IMR-90 (cell line): ENCODE measurements at regions not wholly inside any gene's neighbourhood (a gene's known extent, or its start where the extent isn't known, plus 50 kb on each side); places are given as distances from the start of the nearest gene placed in this dataset.

Source experiments
- ATAC-seq: fragments of 200-7000 bp; cut with Tn5 transposase; 2 replicates; pipeline ENCODE4 v1.9.1; 2020; ENCODE audit warnings: low read depth, mild to moderate bottlenecking, moderate library complexity
- BruUV-seq: library from RNA; stranded (reverse); fragments of 400-500 nt; replicated peaks from 2 replicates; lab custom pipeline; 2021; lab: Mats Ljungman, UMichigan
- CTCF ChIA-PET: fragments of 300-600 bp; formaldehyde crosslinking; extraction: SDS; loops from one replicate; lab custom pipeline; 2021; ENCODE audit warnings: antibody characterized with exemption; lab: Yijun Ruan, JAX
- POLR2A ChIA-PET: fragments of 300-600 bp; sonication (Branson Sonifier 250); formaldehyde crosslinking; loops from one replicate; lab custom pipeline; 2022; ENCODE audit warnings: antibody characterized with exemption; ENCODE audit not compliant: unreplicated experiment; lab: Charles Lee
- DNase-seq: peaks from one replicate; pipeline ENCODE4 v3.0.0; 2013
- H2AFZ ChIP-seq: replicated peaks from 2 replicates; pipeline ENCODE3; 2013; ENCODE audit warnings: low read length, mild to moderate bottlenecking; ENCODE audit not compliant: poor library complexity
- H2AK5ac ChIP-seq: 2 replicates; pipeline ENCODE4 v1.6.1; 2013; ENCODE audit warnings: low read depth, low read length, inconsistent platforms
- H2AK9ac ChIP-seq: replicated peaks from 2 replicates; pipeline ENCODE3; 2013; ENCODE audit warnings: mild to moderate bottlenecking, low read depth, low read length, moderate library complexity; ENCODE audit not compliant: poor library complexity
- H2BK120ac ChIP-seq: 2 replicates; pipeline ENCODE4 v1.6.1; 2013; ENCODE audit warnings: low read depth, low read length, inconsistent platforms
- H2BK15ac ChIP-seq: 3 replicates; pipeline ENCODE4 v1.6.1; 2013; ENCODE audit warnings: low read depth, low read length, inconsistent platforms
- H2BK20ac ChIP-seq: 2 replicates; pipeline ENCODE4 v1.6.1; 2013; ENCODE audit warnings: low read depth, mild to moderate bottlenecking, inconsistent platforms, low read length, moderate library complexity
- H2BK5ac ChIP-seq: 2 replicates; pipeline ENCODE4 v1.6.1; 2013; ENCODE audit warnings: mild to moderate bottlenecking, low read depth, low read length, inconsistent platforms; ENCODE audit not compliant: poor library complexity, severe bottlenecking
- H3K14ac ChIP-seq: replicated peaks from 2 replicates; pipeline ENCODE4 v1.6.1; 2013; ENCODE audit warnings: low read depth, low read length, inconsistent platforms
- H3K18ac ChIP-seq: 2 replicates; pipeline ENCODE4 v1.6.1; 2013; ENCODE audit warnings: low read depth, low read length, control low read depth
- H3K23ac ChIP-seq: 2 replicates; pipeline ENCODE4 v1.6.1; 2013; ENCODE audit warnings: low read depth, low read length, inconsistent platforms
- H3K27ac ChIP-seq: 2 replicates; pipeline ENCODE4 v1.5.1; 2013; ENCODE audit warnings: mild to moderate bottlenecking, control low read depth, low read length; ENCODE audit not compliant: insufficient read depth
- H3K27me3 ChIP-seq: 2 replicates; pipeline ENCODE4 v1.6.1; 2013; ENCODE audit warnings: low read length; ENCODE audit not compliant: control insufficient read depth, insufficient read depth
- H3K36me3 ChIP-seq: 2 replicates; pipeline ENCODE4 v1.6.1; 2013; ENCODE audit warnings: low read length, mixed read lengths; ENCODE audit not compliant: control insufficient read depth, insufficient read depth
- H3K4ac ChIP-seq: 2 replicates; pipeline ENCODE4 v1.6.1; 2013; ENCODE audit warnings: low read depth, low read length, inconsistent platforms
- H3K4me1 ChIP-seq: 2 replicates; pipeline ENCODE4 v1.6.1; 2013; ENCODE audit warnings: low read length, mixed read lengths; ENCODE audit not compliant: control insufficient read depth, insufficient read depth
- H3K4me2 ChIP-seq: 2 replicates; pipeline ENCODE4 v1.6.1; 2013; ENCODE audit warnings: low read depth, mild to moderate bottlenecking, control low read depth, low read length, moderate library complexity
- H3K4me3 ChIP-seq: 2 replicates; pipeline ENCODE4 v1.5.1; 2013; ENCODE audit warnings: low read depth, mild to moderate bottlenecking, control low read depth, low read length, moderate library complexity; ENCODE audit not compliant: insufficient read depth
- H3K56ac ChIP-seq: 2 replicates; pipeline ENCODE4 v1.6.1; 2013; ENCODE audit warnings: low read length, inconsistent platforms; ENCODE audit not compliant: insufficient read depth; ENCODE audit errors: extremely low read depth
- H3K79me1 ChIP-seq, 2 experiments: 2 replicates each; pipeline ENCODE4 v1.6.1; 2013; ENCODE audit warnings: low read length in 2 of 2, inconsistent platforms in 1 of 2, low read depth in 1 of 2
- H3K9ac ChIP-seq: 2 replicates; pipeline ENCODE4 v1.6.1; 2013; ENCODE audit warnings: low read depth, low read length, control low read depth
- H3K9me1 ChIP-seq: 2 replicates; pipeline ENCODE4 v1.6.1; 2013; ENCODE audit warnings: low read length, inconsistent platforms; ENCODE audit not compliant: insufficient read depth
- H3K9me3 ChIP-seq: 2 replicates; pipeline ENCODE4 v1.6.1; 2013; ENCODE audit warnings: low read length; ENCODE audit not compliant: control insufficient read depth, insufficient read depth
- H4K20me1 ChIP-seq: 2 replicates; pipeline ENCODE4 v1.6.1; 2013; ENCODE audit warnings: low read length, inconsistent platforms; ENCODE audit not compliant: insufficient read depth
- H4K5ac ChIP-seq: 2 replicates; pipeline ENCODE4 v1.6.1; 2013; ENCODE audit warnings: mild to moderate bottlenecking, low read depth, low read length, control low read depth
- H4K8ac ChIP-seq, 2 experiments: 2 replicates each; pipeline ENCODE4 v1.6.1; 2013; ENCODE audit warnings: low read depth in 2 of 2, low read length in 2 of 2, control low read depth in 1 of 2, inconsistent platforms in 1 of 2
- H4K91ac ChIP-seq: 2 replicates; pipeline ENCODE4 v1.6.1; 2013; ENCODE audit warnings: low read depth, low read length, inconsistent platforms; ENCODE audit not compliant: insufficient read depth
- BHLHE40 ChIP-seq: fragments of 150-350 bp; IDR thresholded peaks from 2 replicates; pipeline ENCODE4 v1.6.1; 2016; ENCODE audit warnings: mild to moderate bottlenecking, low read depth, low read length
- CEBPB ChIP-seq: IDR thresholded peaks from 2 replicates; pipeline ENCODE4 v1.6.1; 2012; ENCODE audit warnings: low read depth, low read length, improper control_type of control experiment
- CTCF ChIP-seq: conservative IDR thresholded peaks from 2 replicates; pipeline ENCODE4 v1.5.1; 2012; ENCODE audit warnings: mild to moderate bottlenecking, low read depth, low read length, improper control_type of control experiment
- ELK1 ChIP-seq: fragments of 150-350 bp; IDR thresholded peaks from 2 replicates; pipeline ENCODE4 v1.6.1; 2016; ENCODE audit warnings: low read depth, mild to moderate bottlenecking, low read length, moderate library complexity, borderline replicate concordance
- MXI1 ChIP-seq: IDR thresholded peaks from 2 replicates; pipeline ENCODE4 v1.6.1; 2012; ENCODE audit warnings: low read depth, mild to moderate bottlenecking, low read length, moderate library complexity, borderline replicate concordance
- NFE2L2 ChIP-seq: fragments of 150-350 bp; IDR thresholded peaks from 2 replicates; pipeline ENCODE4 v1.6.1; 2016; ENCODE audit warnings: low read depth, mild to moderate bottlenecking, low read length
- POLR2A ChIP-seq: IDR thresholded peaks from 2 replicates; pipeline ENCODE4 v1.6.1; 2012; ENCODE audit warnings: mild to moderate bottlenecking, low read depth, low read length
- RAD21 ChIP-seq: IDR thresholded peaks from 2 replicates; pipeline ENCODE4 v1.6.1; 2012; ENCODE audit warnings: low read length, improper control_type of control experiment
- RCOR1 ChIP-seq: IDR thresholded peaks from 2 replicates; pipeline ENCODE4 v1.6.1; 2012; ENCODE audit warnings: mild to moderate bottlenecking, low read length, improper control_type of control experiment; ENCODE audit not compliant: insufficient replicate concordance
- SMC3 ChIP-seq: fragments of 150-350 bp; IDR thresholded peaks from 2 replicates; pipeline ENCODE4 v1.6.1; 2016; ENCODE audit warnings: low read depth, mild to moderate bottlenecking, antibody characterized with exemption, low read length, moderate library complexity
- WGBS, 2 experiments: methylation state at CpG; one replicate each; pipeline versions ENCODE4 v1.1.5 to v1.1.7; 2013; ENCODE audit warnings: missing lambda C conversion rate in 2 of 2; ENCODE audit not compliant: insufficient read length in 1 of 2; ENCODE audit errors: extremely low coverage in 2 of 2; 5-methylcytosine and 5-hydroxymethylcytosine counted together
- dilution Hi-C: fragments of 300-500 bp; cut with HindIII; formaldehyde crosslinking; loops from one replicate; pipeline ENCODE4 v1.14.3; 2018; ENCODE audit warnings: low sequenced_read_pairs; ENCODE audit not compliant: unreplicated experiment
- in situ Hi-C: fragments of 300-500 bp; cut with MboI; formaldehyde crosslinking; loops from 3 replicates; pipeline ENCODE4 v1.14.3; 2019; ENCODE audit warnings: low sequenced_read_pairs, inconsistent platforms, mixed read lengths
- intact Hi-C: fragments of 100-400 bp; cut with micrococcal nuclease; formaldehyde crosslinking; loops from 2 replicates; pipeline ENCODE4 v1.10.0; 2022
- TF ChIP-seq, protein P1 (sequence below): fragments of 150-350 bp; IDR thresholded peaks from 2 replicates; pipeline ENCODE4 v1.6.1; 2017; ENCODE audit warnings: mild to moderate bottlenecking, antibody characterized with exemption, low read length, low read depth

DNA sequence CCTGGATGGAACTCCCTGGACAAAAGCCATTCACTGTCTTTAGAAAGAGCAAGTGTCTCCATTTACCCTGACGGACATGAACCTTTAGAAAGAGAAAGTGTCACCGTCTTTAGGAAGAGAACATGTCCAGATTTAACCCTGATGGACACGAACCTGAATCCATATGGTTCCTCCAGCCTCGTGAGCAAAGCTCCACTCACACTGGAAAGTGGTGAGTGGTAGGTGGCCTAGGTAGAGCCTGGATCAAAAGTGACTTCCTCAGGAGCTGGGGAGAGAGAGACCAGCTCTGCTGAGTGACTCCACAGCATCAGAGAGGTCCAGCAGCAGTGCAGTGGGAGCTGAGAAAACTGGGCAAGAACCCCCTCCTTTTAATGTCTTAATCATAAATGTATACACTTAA lies 59.8 kb upstream of the IRS2 start:
- Histone ChIP-seq H3K18ac (no peak overlapping the region), H2BK15ac (no peak overlapping the region; the same call in 2 of the 3 replicates), H2AK9ac (no peak overlapping the region), H4K8ac (no peak overlapping the region), H3K14ac (no peak overlapping the region), H2BK5ac (no peak overlapping the region), H2BK20ac (no peak overlapping the region), H3K36me3 (no peaks in the 10 kb centered on the region), H3K56ac (no peak overlapping the region), H3K4ac (no peak overlapping the region), H3K4me1 (peaks cover 2% of the 10 kb centered on the region; the same call in 1 of the 2 replicates), H3K23ac (no peak overlapping the region), H4K20me1 (no peaks in the 10 kb centered on the region), H3K9ac (no peak overlapping the region), H2AK5ac (no peak overlapping the region), H3K27me3 (peaks cover 2% of the 10 kb centered on the region; the same call in 1 of the 2 replicates), H2AFZ (no peak overlapping the region), H3K27ac (no peak overlapping the region), H2BK120ac (no peak overlapping the region), H3K4me3 (no peak overlapping the region), H4K5ac (no peak overlapping the region), H3K9me1 (peaks cover 8% of the 10 kb centered on the region; the same call in 1 of the 2 replicates), H3K79me1 (no peaks in the 10 kb centered on the region), H3K9me3 (no peaks in the 10 kb centered on the region), H4K91ac (no peak overlapping the region), H3K4me2 (no peak overlapping the region)
- TF ChIP-seq CTCF, result no peak
- no peak for TF ChIP-seq POLR2A
- TF ChIP-seq BHLHE40, result no peak
- TF ChIP-seq NFE2L2, result no peak
- TF ChIP-seq CEBPB, result no peak
- no peak for TF ChIP-seq SMC3
- TF ChIP-seq ELK1, result no peak
- TF ChIP-seq RAD21, result no peak
- TF ChIP-seq, protein P1, sequence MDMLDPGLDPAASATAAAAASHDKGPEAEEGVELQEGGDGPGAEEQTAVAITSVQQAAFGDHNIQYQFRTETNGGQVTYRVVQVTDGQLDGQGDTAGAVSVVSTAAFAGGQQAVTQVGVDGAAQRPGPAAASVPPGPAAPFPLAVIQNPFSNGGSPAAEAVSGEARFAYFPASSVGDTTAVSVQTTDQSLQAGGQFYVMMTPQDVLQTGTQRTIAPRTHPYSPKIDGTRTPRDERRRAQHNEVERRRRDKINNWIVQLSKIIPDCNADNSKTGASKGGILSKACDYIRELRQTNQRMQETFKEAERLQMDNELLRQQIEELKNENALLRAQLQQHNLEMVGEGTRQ, result no peak
- no peak for TF ChIP-seq RCOR1
- TF ChIP-seq MXI1, result no peak
- POLR2A ChIA-PET, result no interaction called here
- no peak for DNase-seq
- BruUV-seq, result no TSS peak
- WGBS, 2 experiments, result 100% methylated on average over 2 of the region's 4 CpGs; no CpG with 5 or more reads in 1 of the 2 experiments
- no peak for ATAC-seq
- in situ Hi-C loops (no loop called here), intact Hi-C loops (no loop called here), dilution Hi-C loops (no loop called here)
- CTCF ChIA-PET, result no interaction called here
